HEK293T (cell line): ENCODE measurements at regions not wholly inside any gene's neighbourhood (a gene's known extent, or its start where the extent isn't known, plus 50 kb on each side); places are given as distances from the start of the nearest gene placed in this dataset.

Experiments used
- CTCF ChIA-PET: fragments of 350-600 bp; formaldehyde crosslinking; extraction: SDS; loops from one replicate; lab custom pipeline; 2021; ENCODE audit warnings: antibody characterized with exemption, inconsistent platforms; lab: Yijun Ruan, JAX
- POLR2A ChIA-PET: fragments of 350-600 bp; formaldehyde crosslinking; extraction: SDS; loops from one replicate; lab custom pipeline; 2020; ENCODE audit warnings: antibody characterized with exemption, inconsistent platforms; lab: Yijun Ruan, JAX
- DNase-seq: peaks from one replicate; pipeline ENCODE4 v3.0.0; 2012; ENCODE audit warnings: mixed read lengths; ENCODE audit errors: extremely low spot score
- ARNT ChIP-seq: fragments of 450-650 bp; IDR thresholded peaks from 2 replicates; pipeline ENCODE4 v1.6.1; 2017; ENCODE audit warnings: mild to moderate bottlenecking
- BHLHE40 ChIP-seq: fragments of 450-650 bp; IDR thresholded peaks from 2 replicates; pipeline ENCODE4 v1.6.1; 2016; ENCODE audit warnings: mild to moderate bottlenecking, moderate library complexity, borderline replicate concordance
- CTBP1 ChIP-seq: fragments of 450-650 bp; IDR thresholded peaks from 2 replicates; pipeline ENCODE4 v1.6.1; 2016; ENCODE audit warnings: borderline replicate concordance
- ELF4 ChIP-seq: fragments of 450-650 bp; IDR thresholded peaks from 2 replicates; pipeline ENCODE4 v1.6.1; 2017; ENCODE audit warnings: antibody characterized with exemption
- FOXA1 ChIP-seq: fragments of 450-650 bp; IDR thresholded peaks from 2 replicates; pipeline ENCODE4 v1.6.1; 2016; ENCODE audit warnings: mild to moderate bottlenecking
- FOXK2 ChIP-seq: fragments of 450-650 bp; IDR thresholded peaks from 2 replicates; pipeline ENCODE4 v1.6.1; 2016; ENCODE audit warnings: mild to moderate bottlenecking
- FOXM1 ChIP-seq: fragments of 450-650 bp; IDR thresholded peaks from 2 replicates; pipeline ENCODE4 v1.6.1; 2017; ENCODE audit warnings: mild to moderate bottlenecking, borderline replicate concordance
- HDGF ChIP-seq: fragments of 450-650 bp; IDR thresholded peaks from 2 replicates; pipeline ENCODE4 v1.6.1; 2017; ENCODE audit warnings: antibody characterized with exemption, borderline replicate concordance
- L3MBTL2 ChIP-seq: fragments of 450-650 bp; conservative IDR thresholded peaks from 2 replicates; pipeline ENCODE4 v1.6.1; 2016; ENCODE audit warnings: mild to moderate bottlenecking
- LEF1 ChIP-seq: fragments of 450-650 bp; IDR thresholded peaks from 2 replicates; pipeline ENCODE4 v1.6.1; 2017; ENCODE audit warnings: mild to moderate bottlenecking, borderline replicate concordance
- NFRKB ChIP-seq: fragments of 450-650 bp; IDR thresholded peaks from 2 replicates; pipeline ENCODE4 v1.6.1; 2016; ENCODE audit warnings: mild to moderate bottlenecking, moderate library complexity
- SP1 ChIP-seq: fragments of 450-650 bp; IDR thresholded peaks from 2 replicates; pipeline ENCODE4 v1.6.1; 2017
- SUZ12 ChIP-seq: fragments of 450-650 bp; IDR thresholded peaks from 2 replicates; pipeline ENCODE4 v1.6.1; 2016; ENCODE audit warnings: mild to moderate bottlenecking
- TARDBP ChIP-seq: fragments of 450-650 bp; IDR thresholded peaks from 2 replicates; pipeline ENCODE4 v1.6.1; 2016
- ZNF384 ChIP-seq: fragments of 450-650 bp; IDR thresholded peaks from 2 replicates; pipeline ENCODE4 v1.6.1; 2016
- TF ChIP-seq, protein P1 (sequence below): fragments of 450-650 bp; IDR thresholded peaks from 2 replicates; pipeline ENCODE4 v1.6.1; 2016

DNA sequence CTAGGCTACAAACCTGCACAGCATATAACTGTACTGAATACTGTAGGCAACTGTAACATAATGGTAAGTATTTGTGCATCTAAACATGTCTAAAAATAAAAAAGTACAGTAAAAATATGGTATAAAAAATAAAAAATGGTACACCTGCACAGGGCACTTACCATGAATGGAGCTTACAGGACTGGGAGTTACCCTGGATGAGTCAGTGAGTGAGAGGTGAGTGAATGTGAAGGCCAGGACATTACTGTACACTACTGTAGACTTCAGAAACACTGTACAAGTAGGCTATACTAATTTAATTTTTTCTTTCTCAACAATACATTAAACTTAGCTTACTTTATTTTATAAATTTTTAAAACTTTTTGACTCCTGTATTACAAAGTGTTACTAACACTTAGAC, 265.3 kb downstream of the KLF13 start:
- DNase-seq: no peak
- ChIA-PET CTCF (no interaction called here), POLR2A (no interaction called here)
- TF ChIP-seq FOXA1 (no peak), HDGF (no peak), LEF1 (no peak), CTBP1 (no peak), L3MBTL2 (no peak), ZNF384 (no peak), FOXK2 (no peak), FOXM1 (no peak), SUZ12 (no peak), SP1 (no peak), ELF4 (no peak), ARNT (no peak), NFRKB (no peak)
- TF ChIP-seq, protein P1, sequence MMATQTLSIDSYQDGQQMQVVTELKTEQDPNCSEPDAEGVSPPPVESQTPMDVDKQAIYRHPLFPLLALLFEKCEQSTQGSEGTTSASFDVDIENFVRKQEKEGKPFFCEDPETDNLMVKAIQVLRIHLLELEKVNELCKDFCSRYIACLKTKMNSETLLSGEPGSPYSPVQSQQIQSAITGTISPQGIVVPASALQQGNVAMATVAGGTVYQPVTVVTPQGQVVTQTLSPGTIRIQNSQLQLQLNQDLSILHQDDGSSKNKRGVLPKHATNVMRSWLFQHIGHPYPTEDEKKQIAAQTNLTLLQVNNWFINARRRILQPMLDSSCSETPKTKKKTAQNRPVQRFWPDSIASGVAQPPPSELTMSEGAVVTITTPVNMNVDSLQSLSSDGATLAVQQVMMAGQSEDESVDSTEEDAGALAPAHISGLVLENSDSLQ: no peak

- POLR2A ChIA-PET: no interaction called here
- TF ChIP-seq SP1: no peak
- TF ChIP-seq BHLHE40: no peak
- no peak for TF ChIP-seq L3MBTL2
- no peak for TF ChIP-seq TARDBP
- TF ChIP-seq CTBP1: no peak
- TF ChIP-seq ELF4: no peak
- no peak for TF ChIP-seq HDGF
- no peak for TF ChIP-seq FOXM1
- no peak for TF ChIP-seq FOXA1
- TF ChIP-seq, protein P1: no peak
- TF ChIP-seq ZNF384: no peak
- TF ChIP-seq NFRKB: no peak
- TF ChIP-seq LEF1: no peak
- TF ChIP-seq FOXK2: no peak
- no peak for TF ChIP-seq ARNT
- TF ChIP-seq SUZ12: no peak
- DNase-seq: no peak
- CTCF ChIA-PET: interaction anchor here (0.8 kb wide), 1 partner anchor 9 kb away, joined by 3 read pairs; no protein-coding TSS in a partner anchor
Measured at GRCh38 chr15:31597466-31597865, 270.8 kb downstream of the KLF13 start.

DNA sequence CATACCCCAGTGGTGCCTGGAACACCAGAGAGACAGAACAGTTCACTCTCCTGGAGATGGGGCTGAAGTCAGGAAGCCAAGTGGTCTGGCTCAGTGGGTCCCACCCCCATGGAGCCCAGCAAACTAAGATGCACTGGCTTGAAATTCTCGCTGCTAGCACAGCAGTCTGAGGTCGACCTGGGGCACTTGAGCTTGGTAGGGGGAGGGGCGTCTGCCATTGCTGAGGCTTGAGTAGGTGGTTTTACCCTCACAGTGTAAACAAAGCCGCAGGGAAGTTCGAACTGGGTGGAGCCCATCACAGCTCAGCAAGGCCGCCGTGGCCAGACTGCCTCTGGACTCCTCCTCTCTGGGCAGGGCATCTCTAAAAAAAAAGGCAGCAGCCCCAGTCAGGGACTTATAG, 272.0 kb downstream of the KLF13 start:
- DNase-seq: no peak
- ChIA-PET POLR2A (no interaction called here), CTCF (no interaction called here)
- TF ChIP-seq ELF4 (no peak), FOXM1 (no peak), HDGF (no peak), BHLHE40 (no peak), CTBP1 (no peak), ZNF384 (no peak), FOXK2 (no peak), TARDBP (no peak), L3MBTL2 (no peak), NFRKB (no peak), SP1 (no peak), FOXA1 (no peak), LEF1 (no peak), ARNT (no peak)
- TF ChIP-seq, protein P1: no peak

DNA sequence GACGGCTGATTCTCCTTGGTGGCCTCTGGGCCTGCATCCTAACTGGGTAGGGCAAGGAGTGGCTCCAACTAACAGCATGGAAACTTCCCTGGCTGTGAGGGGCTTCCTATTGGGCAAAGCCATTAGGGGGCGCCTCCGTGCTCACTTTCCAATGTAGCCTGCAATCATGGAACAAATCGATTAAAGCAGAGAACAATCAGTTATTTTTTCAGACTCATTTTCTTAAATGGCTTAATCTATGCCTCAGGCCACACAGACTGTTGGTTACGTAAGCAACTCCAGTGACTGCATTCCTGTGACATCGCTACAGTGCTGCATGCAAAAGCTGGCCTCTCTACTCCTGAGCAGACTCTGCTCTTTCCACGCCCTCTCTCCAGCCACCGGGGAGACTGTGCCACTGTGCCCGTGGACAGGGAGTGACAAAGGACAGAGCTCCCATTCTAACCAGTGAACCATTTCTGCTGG, 278.9 kb downstream of the KLF13 start:
- POLR2A ChIA-PET: no interaction called here
- TF ChIP-seq ARNT (no peak), TARDBP (no peak), FOXA1 (no peak), FOXM1 (no peak), L3MBTL2 (no peak), SUZ12 (no peak), ELF4 (no peak), HDGF (no peak), ZNF384 (no peak), NFRKB (no peak), LEF1 (no peak), CTBP1 (no peak), FOXK2 (no peak), BHLHE40 (no peak), SP1 (no peak)
- TF ChIP-seq, protein P1: no peak

GRCh38 chr15:31606194-31606669, 279.6 kb downstream of the KLF13 start:
- ChIA-PET CTCF (interaction anchor here (0.7 kb wide), 1 partner anchor 9 kb away, joined by 3 read pairs; no protein-coding TSS in a partner anchor), POLR2A (no interaction called here)
- TF ChIP-seq ZNF384 (no peak), FOXM1 (no peak), CTBP1 (no peak), L3MBTL2 (no peak), ELF4 (no peak), FOXA1 (no peak), FOXK2 (no peak), ARNT (no peak), LEF1 (no peak), TARDBP (no peak), HDGF (no peak), SP1 (no peak), SUZ12 (no peak), NFRKB (no peak), BHLHE40 (no peak)
- TF ChIP-seq, protein P1: no peak
- DNase-seq: no peak

More for the DNA sequence above, 278.9 kb downstream of the KLF13 start:
- CTCF ChIA-PET: interaction anchor here (0.7 kb wide), 1 partner anchor 8 kb away, joined by 3 read pairs; no protein-coding TSS in a partner anchor
- DNase-seq: no peak
